Suppressor macrophage (primary cell): ENCODE measurements at regions not wholly inside any gene's neighbourhood (a gene's known extent, or its start where the extent isn't known, plus 50 kb on each side); places are given as distances from the start of the nearest gene placed in this dataset.
"Not testable (repeated sequence)": the region's sequence is repeated elsewhere in the genome, so short reads cannot be mapped to it uniquely, and the experiment has no call there.

Source experiments
- DNase-seq, 4 experiments: peaks; one replicate each; pipeline ENCODE4 v3.0.0-alpha.2; 2020 to 2022

DNA sequence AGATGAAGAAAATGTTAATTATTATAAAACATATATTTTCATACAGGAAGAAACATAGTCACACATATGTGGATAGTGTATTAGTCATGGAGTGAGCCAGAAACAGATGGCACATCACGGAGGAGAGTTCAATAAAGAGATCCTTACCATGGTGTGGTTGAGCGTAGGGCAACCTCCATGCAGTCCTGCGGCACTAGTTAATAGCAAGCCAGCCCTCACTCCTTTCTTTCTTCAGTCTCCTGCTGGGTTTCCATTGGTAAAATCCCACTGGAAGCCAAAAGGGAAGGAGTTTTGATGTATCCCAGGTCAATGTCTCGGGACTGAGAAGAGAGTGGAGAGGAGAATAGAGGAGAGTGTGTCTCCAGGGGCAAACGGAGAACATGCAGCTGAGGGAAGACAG, 328.1 kb downstream of the NR4A2 start:
- DNase-seq: no peak

- no peak for DNase-seq
Measured at GRCh38 chr2:156003780-156004179, 328.7 kb downstream of the NR4A2 start.

GRCh38 chr2:156001851-156002250, 330.7 kb downstream of the NR4A2 start:
- DNase-seq: no peak

DNA sequence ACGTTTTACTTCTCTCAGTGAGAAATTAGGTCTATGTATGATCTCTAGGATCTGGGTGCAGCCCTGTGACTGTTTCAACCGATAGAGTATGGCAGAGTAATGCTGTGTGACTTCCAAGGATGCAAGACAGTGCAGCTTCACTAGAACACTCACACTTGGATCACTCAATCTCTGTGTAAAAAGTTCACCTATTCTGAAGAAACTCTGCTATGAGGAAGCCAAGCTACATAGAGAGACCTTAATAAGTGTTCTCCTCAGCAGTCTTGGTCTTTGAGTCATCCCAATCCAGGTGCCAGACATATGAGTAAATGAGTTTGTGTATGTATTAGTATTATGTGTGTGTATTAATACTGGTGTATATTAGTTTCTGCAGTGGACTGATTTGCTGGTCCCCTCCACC, 335.0 kb downstream of the NR4A2 start:
- DNase-seq: no peak

GRCh38 chr2:155994315-155994714, 338.2 kb downstream of the NR4A2 start:
- no peak for DNase-seq

DNA sequence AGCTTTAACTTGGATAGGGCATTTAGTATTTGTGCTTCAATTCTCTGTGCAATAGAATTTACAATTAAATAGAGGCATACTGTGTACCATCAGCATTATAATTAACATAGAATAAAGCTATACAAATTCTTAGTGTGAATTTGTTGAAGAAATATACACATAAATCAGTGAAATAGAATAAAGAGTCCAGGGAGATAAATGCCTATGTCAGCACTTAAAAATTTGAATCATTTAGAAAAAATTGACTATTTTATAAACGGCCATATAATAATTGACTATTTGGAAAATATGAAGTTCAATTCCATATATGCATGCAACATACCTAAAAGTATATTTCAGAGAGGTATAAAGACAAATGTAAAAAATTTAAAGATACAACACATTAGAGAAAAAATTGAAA, 348.7 kb downstream of the NR4A2 start:
- no peak for DNase-seq

DNA sequence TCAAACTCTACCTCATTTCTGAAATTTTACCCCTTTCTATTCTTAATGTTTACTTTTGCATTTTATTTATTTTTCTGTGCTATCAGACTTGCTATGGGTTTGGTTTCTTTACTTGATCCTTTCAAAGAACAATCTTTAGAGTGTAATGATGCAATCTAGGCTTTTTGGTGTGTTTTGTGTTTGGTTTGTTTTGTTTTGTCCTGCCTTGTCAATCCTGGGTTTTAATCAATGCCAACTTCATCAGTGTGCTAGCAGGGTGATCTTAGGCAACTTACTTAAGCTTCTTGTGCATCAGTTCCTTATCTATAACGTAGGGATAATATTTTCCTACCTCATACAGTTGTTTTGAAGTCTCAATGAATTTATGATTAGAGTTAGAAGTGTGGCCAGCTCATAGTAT, 350.4 kb downstream of the NR4A2 start:
- DNase-seq: no peak

- DNase-seq: peak; percentile 30 to 71 (median 56)
Measured at GRCh38 chr2:155980941-155981560, 351.5 kb downstream of the NR4A2 start.

- DNase-seq: no peak
Measured at GRCh38 chr2:155975734-155976133, 356.8 kb downstream of the NR4A2 start.

DNA sequence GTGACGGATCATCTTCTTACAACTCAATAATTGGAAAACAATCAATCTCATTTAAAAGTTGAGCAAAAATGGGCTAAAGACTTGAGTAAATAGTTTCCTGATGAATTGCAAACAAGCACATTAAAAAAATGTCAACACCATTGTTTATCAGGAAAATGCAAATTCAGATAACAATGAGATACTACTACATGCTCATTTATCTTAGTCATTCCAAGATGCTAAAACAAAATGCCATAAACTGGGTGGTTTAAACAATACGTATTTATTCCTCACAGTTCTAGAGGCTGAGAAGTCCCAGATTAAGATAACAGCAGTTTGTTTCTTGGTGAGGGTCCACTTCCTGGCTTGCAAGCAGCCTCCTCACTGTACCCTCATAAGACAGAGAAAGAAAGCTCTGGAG, 359.6 kb downstream of the NR4A2 start:
- no peak for DNase-seq

DNA sequence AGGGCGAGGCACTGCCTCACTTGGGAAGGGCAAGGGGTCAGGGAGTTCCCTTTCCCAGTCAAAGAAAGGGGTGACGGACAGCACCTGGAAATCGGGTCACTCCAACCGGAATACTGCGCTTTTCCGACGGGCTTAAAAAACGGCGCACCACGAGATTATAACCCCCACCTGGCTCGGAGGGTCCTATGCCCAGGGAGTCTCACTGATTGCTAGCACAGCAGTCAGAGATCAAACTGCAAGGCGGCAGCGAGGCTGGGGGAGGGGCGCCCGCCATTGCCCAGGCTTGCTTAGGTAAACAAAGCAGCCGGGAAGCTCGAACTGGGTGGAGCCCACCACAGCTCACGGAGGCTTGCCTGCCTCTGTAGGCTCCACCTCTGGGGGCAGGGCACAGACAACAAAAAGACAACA, 366.5 kb downstream of the NR4A2 start:
- not testable (repeated sequence) for DNase-seq

DNA sequence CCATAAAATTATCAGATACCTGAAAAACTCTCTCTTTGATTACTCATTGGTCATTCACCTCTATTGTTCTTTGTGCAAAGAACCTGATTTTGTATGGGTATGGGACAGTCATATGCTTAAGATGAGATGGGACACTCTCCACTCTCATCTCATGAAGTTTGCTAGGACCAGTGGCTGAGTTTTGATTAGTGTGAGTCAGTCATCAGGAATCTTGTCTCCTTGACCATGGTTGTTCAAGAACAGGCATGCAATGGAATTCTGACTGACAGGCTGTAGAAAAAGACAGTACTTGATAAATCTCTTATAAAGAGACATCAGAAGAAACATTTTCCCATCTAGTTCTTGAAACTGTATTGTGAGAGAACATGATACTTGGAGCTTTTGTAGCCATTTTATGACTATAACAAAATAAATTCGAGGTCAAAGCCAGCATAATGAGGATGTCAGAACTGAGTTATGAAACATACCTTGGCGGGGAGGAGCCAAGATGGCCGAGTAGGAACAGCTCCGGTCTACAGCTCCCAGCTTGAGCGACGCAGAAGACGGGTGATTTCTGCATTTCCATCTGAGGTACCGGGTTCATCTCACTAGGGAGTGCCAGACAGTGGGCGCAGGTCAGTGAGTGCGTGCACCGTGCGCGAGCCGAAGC, 367.0 kb downstream of the NR4A2 start:
- no peak for DNase-seq

GRCh38 chr2:155961641-155962040, 370.9 kb downstream of the NR4A2 start:
- no peak for DNase-seq

DNA sequence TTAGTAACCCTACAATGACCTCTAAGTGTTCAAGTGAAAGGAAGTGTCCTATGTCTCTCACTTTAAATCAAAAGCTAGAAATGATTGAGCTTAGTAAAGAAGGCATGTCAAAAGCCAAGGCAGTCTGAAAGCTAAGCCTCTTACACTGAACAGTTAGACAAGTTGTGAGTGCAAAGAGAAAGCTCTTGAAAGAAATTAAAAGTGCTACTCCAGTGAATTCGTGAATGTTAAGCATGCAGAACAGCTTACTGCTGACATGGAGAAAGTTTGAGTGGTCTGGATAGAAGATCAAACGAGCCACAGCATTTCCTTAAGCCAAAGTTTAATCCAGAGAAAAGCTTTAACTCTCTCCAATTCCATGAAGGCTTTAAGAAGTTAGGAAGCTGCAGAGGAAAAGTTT, 373.7 kb downstream of the NR4A2 start:
- DNase-seq: no peak

DNA sequence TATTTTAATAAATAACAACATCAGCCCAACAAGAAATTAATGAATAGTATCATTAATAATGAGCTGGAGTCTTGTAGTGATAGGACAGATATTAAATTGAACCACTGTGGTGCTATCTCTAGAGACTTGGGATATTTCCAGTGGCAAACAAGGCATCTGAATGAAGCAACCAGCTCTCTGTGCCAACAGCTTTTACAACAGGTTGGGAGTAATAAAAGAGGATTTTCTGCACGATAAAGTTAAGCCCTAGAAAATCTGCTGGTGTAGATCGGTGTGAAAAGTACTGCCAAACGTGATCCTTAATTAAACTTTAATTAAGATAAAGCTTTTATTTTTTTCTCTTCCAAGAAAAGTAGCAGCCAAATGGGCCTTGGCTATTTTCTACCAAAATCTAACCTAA, 385.5 kb downstream of the NR4A2 start:
- DNase-seq: no peak

- DNase-seq: no peak
Measured at GRCh38 chr2:155944218-155944617, 388.3 kb downstream of the NR4A2 start.

- DNase-seq: no peak
Measured at GRCh38 chr2:155930312-155930711, 402.2 kb downstream of the NR4A2 start.

DNA sequence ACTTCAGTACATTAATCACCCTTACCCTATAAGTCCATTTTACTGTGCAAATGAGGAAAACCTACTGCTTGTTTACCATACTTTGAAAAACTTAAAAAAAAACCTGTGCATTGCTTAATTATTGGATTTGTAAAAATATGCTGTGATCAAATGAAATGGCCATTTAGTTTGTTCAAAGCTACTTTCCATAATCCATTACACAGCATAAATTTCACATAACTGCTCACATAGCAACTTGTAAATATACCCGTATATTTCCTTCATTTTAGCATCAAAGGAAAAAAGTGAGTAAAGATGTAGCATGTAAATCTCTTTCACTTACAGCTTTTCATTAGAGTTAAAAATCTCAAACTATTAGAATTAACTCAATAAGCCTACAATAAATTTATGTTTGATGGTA, 415.1 kb downstream of the NR4A2 start:
- DNase-seq: no peak

DNA sequence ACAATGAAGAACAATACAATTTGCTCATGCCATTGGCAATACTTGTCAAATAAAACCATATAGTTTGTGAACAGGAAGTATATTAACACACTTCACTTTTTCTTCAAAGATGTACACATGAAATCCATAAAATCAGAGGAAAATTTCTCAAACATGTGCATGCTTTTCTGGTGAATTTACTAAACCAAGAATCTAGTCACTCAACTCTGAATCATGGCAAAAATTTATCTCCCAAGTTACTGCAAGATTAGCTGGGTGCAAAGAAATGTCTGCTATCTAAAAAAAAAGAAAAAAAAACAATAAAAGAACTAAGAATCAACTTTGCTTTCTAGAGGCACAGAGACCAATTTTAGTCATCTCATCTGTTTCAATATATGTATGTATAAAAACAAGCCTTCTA, 419.2 kb downstream of the NR4A2 start:
- no peak for DNase-seq

DNA sequence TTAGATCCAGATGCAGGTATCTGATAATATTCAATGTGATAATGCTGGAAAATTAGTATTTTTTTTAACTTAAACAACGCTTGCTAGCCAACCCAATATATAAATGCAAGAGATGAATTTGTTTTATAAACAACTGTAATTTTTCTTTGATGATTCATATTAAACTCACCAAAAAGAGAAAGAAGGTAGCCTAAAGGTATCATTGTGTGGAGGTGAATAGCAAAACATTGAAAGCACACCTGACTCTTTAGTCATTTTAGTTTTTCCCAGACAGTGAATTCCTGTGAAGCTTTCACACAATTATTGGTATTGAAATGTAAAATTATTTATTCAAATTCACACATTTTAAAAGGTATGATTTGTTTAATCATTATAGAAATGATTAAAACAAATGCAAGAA, 424.0 kb downstream of the NR4A2 start:
- no peak for DNase-seq

- DNase-seq: no peak
Measured at GRCh38 chr2:155907211-155907610, 425.3 kb downstream of the NR4A2 start.

DNA sequence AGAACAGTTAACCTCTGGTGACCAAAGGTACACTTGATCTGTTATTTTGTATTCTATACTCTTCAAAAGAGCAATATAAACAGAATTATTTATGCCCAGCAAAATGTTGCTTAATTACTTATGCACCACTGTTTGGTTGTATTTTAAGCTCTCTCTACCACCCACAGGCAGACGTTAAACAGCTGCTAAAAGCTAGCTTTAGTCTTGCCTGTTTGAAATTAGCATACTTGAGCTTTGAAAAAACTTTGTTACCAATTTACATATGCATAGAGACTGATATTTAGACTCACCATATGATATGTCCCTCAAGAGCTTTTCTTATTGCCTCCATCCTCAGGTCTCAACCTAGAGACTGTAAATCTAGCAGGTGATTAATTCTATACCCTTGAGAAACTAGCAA, 426.9 kb downstream of the NR4A2 start:
- no peak for DNase-seq

- DNase-seq: no peak
Measured at GRCh38 chr2:155904720-155905119, 427.8 kb downstream of the NR4A2 start.

DNA sequence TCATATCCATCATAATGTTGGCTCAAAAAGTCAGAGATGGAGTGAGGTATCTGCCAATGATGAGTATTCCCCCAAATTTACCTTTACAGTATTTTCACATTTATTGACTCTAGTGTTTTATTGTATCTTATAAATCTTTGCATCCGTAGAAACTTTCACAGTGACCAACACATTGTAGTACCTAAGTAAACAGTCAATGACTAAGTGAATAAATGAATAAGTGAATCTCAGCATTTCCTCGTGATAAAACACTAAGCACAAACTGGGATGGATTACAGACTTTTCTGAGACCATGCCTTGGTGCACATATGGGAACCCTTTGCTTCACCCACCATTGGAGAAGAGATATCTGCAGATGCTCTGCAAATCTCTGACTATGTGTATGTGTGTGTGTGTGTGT, 429.9 kb downstream of the NR4A2 start:
- no peak for DNase-seq

DNA sequence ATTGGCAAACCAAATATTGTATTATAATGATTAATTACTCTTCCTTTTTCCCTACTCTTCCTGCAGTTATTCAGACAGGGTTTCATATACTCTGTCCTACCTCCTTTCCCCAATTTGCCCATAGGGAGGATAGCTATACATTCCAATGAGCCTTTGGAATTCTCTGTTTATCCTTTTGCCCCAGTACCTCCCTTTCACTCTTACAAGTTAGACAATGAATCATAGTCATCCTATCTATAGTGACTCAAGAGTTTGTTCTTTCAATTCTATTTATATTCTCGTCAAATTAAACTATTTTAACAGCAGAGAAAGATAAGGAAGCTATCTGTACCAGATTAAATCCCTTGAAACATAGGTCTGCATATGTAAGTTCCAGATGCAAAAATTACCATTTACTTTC, 437.5 kb downstream of the NR4A2 start:
- DNase-seq: no peak
